Nephron progenitor cell (in vitro differentiated cells): ENCODE measurements at regions not wholly inside any gene's neighbourhood (a gene's known extent, or its start where the extent isn't known, plus 50 kb on each side); places are given as distances from the start of the nearest gene placed in this dataset.

Source experiments
- DNase-seq: peaks from one replicate; pipeline ENCODE4 v3.0.0; 2021
- H3K27ac Mint-ChIP-seq: 2 replicates; pipeline ENCODE4 v1.8.0; 2021; ENCODE audit warnings: mild to moderate bottlenecking, moderate library complexity, mixed read lengths
- H3K27me3 Mint-ChIP-seq: 2 replicates; pipeline ENCODE4 v1.8.0; 2021; ENCODE audit warnings: mild to moderate bottlenecking, low read depth, mixed read lengths; ENCODE audit not compliant: poor library complexity
- H3K36me3 Mint-ChIP-seq: 2 replicates; pipeline ENCODE4 v1.8.0; 2021; ENCODE audit warnings: low read depth, mixed read lengths
- H3K4me1 Mint-ChIP-seq: 2 replicates; pipeline ENCODE4 v1.8.0; 2021; ENCODE audit warnings: mixed read lengths
- H3K4me3 Mint-ChIP-seq: 2 replicates; pipeline ENCODE4 v1.8.0; 2021; ENCODE audit warnings: mild to moderate bottlenecking, moderate library complexity, mixed read lengths
- H3K9me3 Mint-ChIP-seq: 2 replicates; pipeline ENCODE4 v1.8.0; 2021; ENCODE audit warnings: mild to moderate bottlenecking, moderate library complexity, mixed read lengths
- TF ChIP-seq, protein P1 (sequence below): fragments of 200-600 bp; sonication (generic); IDR thresholded peaks from 2 replicates; pipeline ENCODE4 v1.5.0; 2021; ENCODE audit warnings: antibody characterized with exemption

DNA sequence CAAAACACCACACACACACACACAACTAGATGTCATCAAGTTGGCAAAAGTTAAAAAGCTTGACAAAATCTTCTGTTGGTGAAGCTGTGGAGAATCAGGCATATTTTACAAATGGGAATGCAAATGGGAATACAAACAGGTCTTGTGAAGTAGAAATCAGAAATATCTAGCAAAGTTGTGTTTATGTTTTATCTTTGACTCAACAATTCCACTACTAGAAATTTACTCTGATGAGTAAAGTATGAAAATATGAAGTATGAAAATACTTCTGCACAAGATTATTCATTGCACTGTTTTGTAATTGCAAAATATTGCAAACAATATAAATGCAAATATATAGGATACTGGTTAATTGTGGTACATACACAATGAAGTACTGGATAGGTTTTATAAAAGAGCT is 1166.0 kb upstream of the GJE1 start:
- H3K27ac Mint-ChIP-seq: no peak overlapping the region
- H3K4me3 Mint-ChIP-seq: no peak overlapping the region
- H3K4me1 Mint-ChIP-seq: no peaks in the 10 kb centered on the region
- no peak for DNase-seq
- peaks cover 4% of the 10 kb centered on the region for H3K9me3 Mint-ChIP-seq
- TF ChIP-seq, protein P1, sequence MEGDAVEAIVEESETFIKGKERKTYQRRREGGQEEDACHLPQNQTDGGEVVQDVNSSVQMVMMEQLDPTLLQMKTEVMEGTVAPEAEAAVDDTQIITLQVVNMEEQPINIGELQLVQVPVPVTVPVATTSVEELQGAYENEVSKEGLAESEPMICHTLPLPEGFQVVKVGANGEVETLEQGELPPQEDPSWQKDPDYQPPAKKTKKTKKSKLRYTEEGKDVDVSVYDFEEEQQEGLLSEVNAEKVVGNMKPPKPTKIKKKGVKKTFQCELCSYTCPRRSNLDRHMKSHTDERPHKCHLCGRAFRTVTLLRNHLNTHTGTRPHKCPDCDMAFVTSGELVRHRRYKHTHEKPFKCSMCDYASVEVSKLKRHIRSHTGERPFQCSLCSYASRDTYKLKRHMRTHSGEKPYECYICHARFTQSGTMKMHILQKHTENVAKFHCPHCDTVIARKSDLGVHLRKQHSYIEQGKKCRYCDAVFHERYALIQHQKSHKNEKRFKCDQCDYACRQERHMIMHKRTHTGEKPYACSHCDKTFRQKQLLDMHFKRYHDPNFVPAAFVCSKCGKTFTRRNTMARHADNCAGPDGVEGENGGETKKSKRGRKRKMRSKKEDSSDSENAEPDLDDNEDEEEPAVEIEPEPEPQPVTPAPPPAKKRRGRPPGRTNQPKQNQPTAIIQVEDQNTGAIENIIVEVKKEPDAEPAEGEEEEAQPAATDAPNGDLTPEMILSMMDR: no peak
- no peaks in the 10 kb centered on the region for H3K36me3 Mint-ChIP-seq
- no peaks in the 10 kb centered on the region for H3K27me3 Mint-ChIP-seq

DNA sequence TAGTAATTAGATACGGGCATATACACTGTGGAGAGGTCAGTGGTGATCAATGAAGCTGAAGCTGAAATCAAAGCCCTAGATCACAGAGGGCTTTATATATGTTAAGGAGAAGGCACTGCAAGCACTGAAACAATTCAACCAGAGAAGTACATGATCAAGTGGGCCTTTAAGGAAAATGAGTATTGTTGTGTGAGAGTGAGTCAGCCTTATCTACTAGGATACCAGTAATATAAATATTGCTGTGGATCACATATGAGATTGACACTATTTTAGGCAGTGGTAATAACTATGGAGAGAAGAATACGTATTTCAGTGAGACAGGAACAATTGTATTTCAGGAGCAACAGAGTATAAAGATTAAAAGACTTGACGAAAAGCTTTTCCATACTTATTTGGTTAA is 1172.2 kb upstream of the GJE1 start:
- Mint-ChIP-seq H3K9me3 (no peaks in the 10 kb centered on the region), H3K27me3 (no peaks in the 10 kb centered on the region), H3K4me3 (no peak overlapping the region), H3K27ac (no peak overlapping the region), H3K36me3 (no peaks in the 10 kb centered on the region), H3K4me1 (no peaks in the 10 kb centered on the region)
- no peak for DNase-seq
- TF ChIP-seq, protein P1: no peak

DNA sequence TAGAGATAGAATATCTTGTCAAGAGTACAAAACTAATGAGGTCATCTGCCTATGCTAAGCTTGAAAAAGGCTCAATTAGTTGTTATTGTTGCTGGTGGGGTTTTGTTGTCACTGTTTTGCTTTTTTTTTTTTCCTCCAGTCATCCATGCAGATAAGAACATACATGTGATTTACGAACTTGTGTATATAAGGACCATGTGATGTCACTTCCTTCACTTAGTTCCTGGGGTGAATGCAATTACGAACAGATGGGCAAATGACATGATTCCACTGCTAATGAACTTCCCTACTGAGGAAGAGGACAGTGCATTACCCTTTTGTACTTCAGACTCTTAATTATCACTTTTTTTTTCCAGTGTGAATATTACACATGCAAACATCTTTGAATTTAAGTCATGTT is 1175.3 kb upstream of the GJE1 start:
- no peak for DNase-seq
- Mint-ChIP-seq H3K27ac (no peak overlapping the region), H3K9me3 (no peaks in the 10 kb centered on the region), H3K4me3 (no peak overlapping the region), H3K27me3 (no peaks in the 10 kb centered on the region), H3K36me3 (no peaks in the 10 kb centered on the region), H3K4me1 (no peaks in the 10 kb centered on the region)
- TF ChIP-seq, protein P1: no peak

DNA sequence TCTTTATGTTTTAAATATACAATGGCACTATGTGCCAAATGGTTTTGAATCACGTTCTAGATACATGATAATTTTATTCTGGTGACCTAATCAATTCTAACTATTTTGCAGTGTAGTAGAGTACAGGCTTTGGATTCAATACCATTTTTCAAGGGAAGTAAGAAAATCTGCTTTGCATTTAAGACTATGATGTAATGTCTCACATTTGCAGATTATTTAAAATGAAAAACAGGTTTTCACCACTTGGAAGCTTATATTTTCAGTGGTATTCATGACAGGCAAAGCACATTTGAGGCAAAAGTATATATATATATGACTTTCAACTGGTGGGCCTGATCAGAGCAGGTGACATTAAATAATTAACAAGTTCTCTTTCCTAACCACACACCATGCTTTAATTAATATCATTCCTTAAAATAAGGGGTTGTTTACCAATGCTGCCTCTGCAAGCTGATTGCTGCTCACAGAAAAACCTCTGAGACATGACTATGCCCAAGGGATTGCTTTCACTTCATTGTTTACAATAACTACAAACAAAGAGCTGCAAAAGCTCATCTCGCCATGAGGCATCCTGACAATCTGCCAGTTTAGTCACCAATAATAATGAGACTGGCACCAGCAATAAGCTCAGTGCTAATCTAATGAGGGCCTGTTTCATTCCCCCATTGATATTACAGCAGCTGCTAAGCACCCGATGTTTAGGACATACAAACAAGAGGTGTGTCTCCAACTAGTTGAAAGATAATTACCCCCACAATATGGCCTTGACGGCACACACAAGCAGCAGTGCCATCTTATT is 1176.0 kb upstream of the GJE1 start:
- H3K36me3 Mint-ChIP-seq: no peaks in the 10 kb centered on the region
- H3K9me3 Mint-ChIP-seq: no peaks in the 10 kb centered on the region
- no peak overlapping the region for H3K4me3 Mint-ChIP-seq
- H3K4me1 Mint-ChIP-seq: no peaks in the 10 kb centered on the region
- TF ChIP-seq, protein P1: no peak
- no peaks in the 10 kb centered on the region for H3K27me3 Mint-ChIP-seq
- H3K27ac Mint-ChIP-seq: no peak overlapping the region
- no peak for DNase-seq

DNA sequence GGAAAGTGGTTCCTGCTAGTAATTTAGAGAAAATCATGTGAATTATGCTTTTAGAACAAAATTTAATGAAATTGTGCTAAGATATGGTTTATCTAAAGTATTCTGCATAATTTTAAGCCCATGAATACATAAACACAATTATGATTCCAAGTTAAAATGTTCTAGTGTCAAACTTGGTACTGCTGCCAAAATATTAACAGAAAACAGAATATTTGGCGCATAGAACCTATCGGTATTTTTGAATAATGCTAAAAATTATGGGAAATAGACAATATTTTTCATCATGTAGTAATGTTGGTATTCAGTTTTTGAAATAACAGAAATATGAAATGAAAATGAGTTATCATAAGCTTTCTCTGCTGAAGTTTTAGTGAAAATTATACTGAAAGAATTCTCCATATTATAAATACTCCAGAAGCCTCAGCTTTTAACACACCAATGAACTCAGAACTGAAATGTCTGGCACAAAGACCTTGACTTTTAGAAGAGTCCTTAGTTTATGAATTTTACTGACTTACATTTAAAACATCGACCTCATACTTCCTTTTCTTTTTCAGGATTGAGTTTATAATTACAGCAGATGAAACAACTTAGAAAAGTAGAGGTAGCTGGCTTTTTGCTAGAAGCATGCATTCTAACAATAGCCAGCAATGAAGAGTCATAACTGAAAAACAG is 1192.3 kb upstream of the GJE1 start:
- H3K27me3 Mint-ChIP-seq: no peaks in the 10 kb centered on the region
- H3K36me3 Mint-ChIP-seq: peaks cover 10% of the 10 kb centered on the region
- DNase-seq: no peak
- H3K4me1 Mint-ChIP-seq: no peaks in the 10 kb centered on the region
- TF ChIP-seq, protein P1: no peak
- no peak overlapping the region for H3K27ac Mint-ChIP-seq
- H3K4me3 Mint-ChIP-seq: no peak overlapping the region
- peaks cover 17% of the 10 kb centered on the region for H3K9me3 Mint-ChIP-seq
